HCT116 (cell line): ENCODE measurements at regions not wholly inside any gene's neighbourhood (a gene's known extent, or its start where the extent isn't known, plus 50 kb on each side); places are given as distances from the start of the nearest gene placed in this dataset.
A peak's percentile ranks its signal among the peaks of the same experiment; 100 is the strongest.

Source experiments
- ATAC-seq: fragments of 200-7000 bp; cut with Tn5 transposase; 2 replicates; pipeline ENCODE4 v1.9.1; 2020; ENCODE audit warnings: mild to moderate bottlenecking, moderate library complexity
- BruUV-seq: library from RNA; stranded (reverse); fragments of 400-500 nt; replicated peaks from 2 replicates; lab custom pipeline; 2021; lab: Mats Ljungman, UMichigan
- CTCF ChIA-PET: fragments of 300-600 bp; sonication (Branson Sonifier 250); formaldehyde crosslinking; loops from one replicate; lab custom pipeline; 2021; ENCODE audit warnings: antibody characterized with exemption; lab: Charles Lee
- POLR2A ChIA-PET: fragments of 300-600, 350-600 bp; sonication (Branson Sonifier 250); formaldehyde crosslinking; loops from one replicate; lab custom pipeline; 2021; ENCODE audit warnings: antibody characterized with exemption; lab: Charles Lee
- RAD21 ChIA-PET, 2 experiments: fragments of 300-600 bp; sonication (Branson Sonifier 250); formaldehyde crosslinking; loops; one replicate each; lab custom pipeline; 2023; ENCODE audit warnings: low total read pairs in 2 of 2; ENCODE audit not compliant: uncharacterized antibody in 2 of 2, unreplicated experiment in 2 of 2, low non-redundant PET in 1 of 2; lab: Charles Lee
- DNase-seq: peaks from one replicate; pipeline ENCODE4 v3.0.0-alpha.2; 2010; ENCODE audit warnings: low read depth, low spot score
- H2AFZ ChIP-seq: fragments of 200-600 bp; shearing (Covaris generic), sonication (generic); 2 replicates; pipeline ENCODE4 v1.6.1; 2017; ENCODE audit warnings: low read depth, mixed run types, mixed read lengths, antibody characterized with exemption, low read length; ENCODE audit not compliant: poor library complexity, severe bottlenecking
- H3K27ac ChIP-seq: 2 replicates; pipeline ENCODE4 v1.5.1; 2012; ENCODE audit warnings: low read depth, low read length
- H3K27me3 ChIP-seq: fragments of 200-600 bp; sonication (generic); 2 replicates; pipeline ENCODE4 v1.6.1; 2016; ENCODE audit warnings: mixed run types, low read length, mixed read lengths; ENCODE audit not compliant: insufficient read depth
- H3K36me3 ChIP-seq, 2 experiments: fragments of 200-500 bp in 1 of 2; fragments of 200-600 bp in 1 of 2; sonication (Bioruptor generic) in 1 of 2; sonication (generic) in 1 of 2; 2 replicates each; pipeline versions ENCODE4 v1.5.1 to v1.6.1; 2014 to 2016; ENCODE audit warnings: low read length in 2 of 2, inconsistent platforms in 1 of 2, mixed read lengths in 1 of 2, mixed run types in 1 of 2; ENCODE audit not compliant: insufficient read depth in 2 of 2, control insufficient read depth in 1 of 2
- H3K4me1 ChIP-seq, 2 experiments: fragments of 200-600 bp in 1 of 2; sonication (generic) in 1 of 2; 2 replicates each; pipeline versions ENCODE4 v1.5.1 to v1.6.1; 2012 to 2017; ENCODE audit warnings: low read length in 2 of 2, inconsistent platforms in 1 of 2, mild to moderate bottlenecking in 1 of 2, mixed read lengths in 1 of 2, mixed run types in 1 of 2, moderate library complexity in 1 of 2; ENCODE audit not compliant: insufficient read depth in 2 of 2, control insufficient read depth in 1 of 2
- H3K4me2 ChIP-seq: fragments of 200-600 bp; sonication (generic); 2 replicates; pipeline ENCODE4 v1.6.1; 2017; ENCODE audit warnings: mixed run types, low read length, mixed read lengths
- H3K4me3 ChIP-seq, 2 experiments: fragments of 200-600 bp in 1 of 2; sonication (generic) in 1 of 2; replicated peaks in 1 of 2; 2 replicates each; pipeline ENCODE4 v1.5.1; 2011 to 2016; ENCODE audit warnings: low read length in 2 of 2, control low read depth in 1 of 2, low read depth in 1 of 2, mild to moderate bottlenecking in 1 of 2, mixed read lengths in 1 of 2, mixed run types in 1 of 2
- H3K79me2 ChIP-seq: fragments of 200-600 bp; sonication (generic); 2 replicates; pipeline ENCODE4 v1.6.1; 2017; ENCODE audit warnings: mild to moderate bottlenecking, mixed run types, low read length, moderate library complexity, mixed read lengths; ENCODE audit not compliant: insufficient read depth
- H3K9ac ChIP-seq: fragments of 200-600 bp; sonication (generic); 2 replicates; pipeline ENCODE4 v1.6.1; 2016; ENCODE audit warnings: low read length, mixed read lengths
- H3K9me2 ChIP-seq: fragments of 200-600 bp; sonication (generic), shearing (Covaris generic); 2 replicates; pipeline ENCODE4 v1.6.1; 2017; ENCODE audit warnings: mixed run types, mild to moderate bottlenecking, moderate library complexity; ENCODE audit not compliant: insufficient read depth
- H3K9me3 ChIP-seq, 2 experiments: fragments of 200-500 bp in 1 of 2; fragments of 200-600 bp in 1 of 2; sonication (Bioruptor generic) in 1 of 2; sonication (generic) in 1 of 2; 2 replicates each; pipeline ENCODE4 v1.6.1; 2014 to 2017; ENCODE audit warnings: low read length in 2 of 2, mixed read lengths in 2 of 2, inconsistent platforms in 1 of 2, low read depth in 1 of 2, mild to moderate bottlenecking in 1 of 2, mixed run types in 1 of 2, moderate library complexity in 1 of 2; ENCODE audit not compliant: control insufficient read depth in 1 of 2, insufficient read depth in 1 of 2
- H4K20me1 ChIP-seq: fragments of 200-600 bp; sonication (generic), shearing (Covaris generic); 2 replicates; pipeline ENCODE4 v1.6.1; 2017; ENCODE audit warnings: mixed run types, mild to moderate bottlenecking, moderate library complexity; ENCODE audit not compliant: insufficient read depth
- EZH2phosphoT487 ChIP-seq: fragments of 200-600 bp; IDR thresholded peaks from 2 replicates; pipeline ENCODE4 v1.6.1; 2018; ENCODE audit warnings: antibody characterized with exemption, borderline replicate concordance
- RAD21 ChIP-seq: IDR thresholded peaks from 2 replicates; pipeline ENCODE4 v1.6.1; 2012; ENCODE audit warnings: low read depth, mild to moderate bottlenecking
- SP1 ChIP-seq: IDR thresholded peaks from 2 replicates; pipeline ENCODE4 v1.6.1; 2012; ENCODE audit warnings: low read depth
- ZFX ChIP-seq: fragments of 450-650 bp; IDR thresholded peaks from 2 replicates; pipeline ENCODE4 v1.6.1; 2017
- intact Hi-C: fragments of 100-400 bp; cut with micrococcal nuclease; formaldehyde crosslinking; loops from 2 replicates; pipeline ENCODE4 v1.10.0; 2022
- TF ChIP-seq, protein P1 (sequence below), 3 experiments: fragments of 200-600 bp in 1 of 3; sonication (generic) in 1 of 3; IDR thresholded peaks in 2 of 3; conservative IDR thresholded peaks in 1 of 3; 2 replicates each; pipeline ENCODE4 v1.5.1; 2012 to 2017; ENCODE audit warnings: low read depth in 2 of 3, low read length in 2 of 3, antibody characterized with exemption in 1 of 3, borderline replicate concordance in 1 of 3, control low read depth in 1 of 3, mild to moderate bottlenecking in 1 of 3, mixed read lengths in 1 of 3, mixed run types in 1 of 3, moderate library complexity in 1 of 3; ENCODE audit not compliant: insufficient read depth in 1 of 3
- TF ChIP-seq, protein P2 (sequence below): IDR thresholded peaks from 2 replicates; pipeline ENCODE4 v1.6.1; 2012

DNA sequence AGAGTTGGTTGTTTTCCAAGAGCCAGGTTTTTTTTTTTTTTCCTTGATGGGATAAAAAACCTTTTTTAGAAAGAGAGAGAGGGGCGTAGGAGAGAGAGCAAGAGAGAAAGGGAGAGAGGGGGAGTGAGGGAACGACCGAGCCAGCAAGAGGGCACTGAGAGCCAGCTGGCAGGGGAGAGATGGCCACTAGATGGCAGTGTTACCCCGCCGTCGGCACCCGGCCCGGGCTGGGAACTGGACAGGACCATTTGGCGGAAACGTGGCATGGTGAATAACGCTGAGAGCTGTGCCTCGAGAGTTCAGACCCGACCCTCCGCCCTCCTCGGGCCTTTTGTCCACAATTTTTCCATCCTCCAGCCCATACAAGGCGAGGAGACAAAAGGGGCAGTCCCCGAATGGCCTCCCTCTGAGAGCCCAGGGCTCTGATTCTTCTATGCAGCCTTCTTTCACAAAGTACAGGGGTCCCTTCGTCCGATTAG lies 286.7 kb upstream of the VRK2 start:
- POLR2A ChIA-PET = no interaction called here
- no peaks in the 10 kb centered on the region for H3K79me2 ChIP-seq
- no peaks in the 10 kb centered on the region for H4K20me1 ChIP-seq
- peak overlapping the region; percentile 60 for H3K4me2 ChIP-seq
- H3K27me3 ChIP-seq = no peaks in the 10 kb centered on the region
- intact Hi-C loops = loop anchor here (1.0 to 10.0 kb wide), 5 partner anchors 147 to 925 kb away; no protein-coding TSS in a partner anchor
- DNase-seq (peak; percentile 57), ATAC-seq (peak; percentile 99)
- CTCF ChIA-PET = interaction anchor here (0.5 to 1.7 kb wide), 10 partner anchors 9 to 812 kb away, joined by 3 to 13 read pairs (median 4); no protein-coding TSS in a partner anchor
- H3K9me3 ChIP-seq = no peaks in the 10 kb centered on the region
- H2AFZ ChIP-seq = peak overlapping the region; percentile 96
- no TSS peak for BruUV-seq
- no peaks in the 10 kb centered on the region for H3K9me2 ChIP-seq
- H3K36me3 ChIP-seq = no peaks in the 10 kb centered on the region
- no peak overlapping the region for H3K9ac ChIP-seq
- TF ChIP-seq ZFX (no peak), SP1 (no peak), EZH2phosphoT487 (no peak), RAD21 (peak; percentile 96)
- TF ChIP-seq, protein P1, sequence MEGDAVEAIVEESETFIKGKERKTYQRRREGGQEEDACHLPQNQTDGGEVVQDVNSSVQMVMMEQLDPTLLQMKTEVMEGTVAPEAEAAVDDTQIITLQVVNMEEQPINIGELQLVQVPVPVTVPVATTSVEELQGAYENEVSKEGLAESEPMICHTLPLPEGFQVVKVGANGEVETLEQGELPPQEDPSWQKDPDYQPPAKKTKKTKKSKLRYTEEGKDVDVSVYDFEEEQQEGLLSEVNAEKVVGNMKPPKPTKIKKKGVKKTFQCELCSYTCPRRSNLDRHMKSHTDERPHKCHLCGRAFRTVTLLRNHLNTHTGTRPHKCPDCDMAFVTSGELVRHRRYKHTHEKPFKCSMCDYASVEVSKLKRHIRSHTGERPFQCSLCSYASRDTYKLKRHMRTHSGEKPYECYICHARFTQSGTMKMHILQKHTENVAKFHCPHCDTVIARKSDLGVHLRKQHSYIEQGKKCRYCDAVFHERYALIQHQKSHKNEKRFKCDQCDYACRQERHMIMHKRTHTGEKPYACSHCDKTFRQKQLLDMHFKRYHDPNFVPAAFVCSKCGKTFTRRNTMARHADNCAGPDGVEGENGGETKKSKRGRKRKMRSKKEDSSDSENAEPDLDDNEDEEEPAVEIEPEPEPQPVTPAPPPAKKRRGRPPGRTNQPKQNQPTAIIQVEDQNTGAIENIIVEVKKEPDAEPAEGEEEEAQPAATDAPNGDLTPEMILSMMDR (IDR thresholded peaks at IDR 0.05 in 2 of 3, conservative IDR thresholded peaks at IDR 0.05 in 1 of 3; ENCODE audit: borderline replicate concordance in 1 of 3, insufficient read depth in 1 of 3, low read depth in 2 of 3, low read length in 2 of 3) = peak; percentile 75 to 92 (median 87)
- TF ChIP-seq, protein P2, sequence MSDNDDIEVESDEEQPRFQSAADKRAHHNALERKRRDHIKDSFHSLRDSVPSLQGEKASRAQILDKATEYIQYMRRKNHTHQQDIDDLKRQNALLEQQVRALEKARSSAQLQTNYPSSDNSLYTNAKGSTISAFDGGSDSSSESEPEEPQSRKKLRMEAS = peak; percentile 74
- peak overlapping the region in 1 of 2 experiments; percentile 28; a peak in 2 of 4 replicates for H3K4me3 ChIP-seq
- H3K4me1 ChIP-seq = peaks cover 0 to 8% of the 10 kb centered on the region in 2 experiments; a peak in 2 of 4 replicates
- RAD21 ChIA-PET = interaction anchor here (0.7 to 2.1 kb wide), 4 partner anchors 39 to 1010 kb away, joined by 3 to 7 read pairs (median 4); no protein-coding TSS in a partner anchor
- no peak overlapping the region for H3K27ac ChIP-seq
